HepG2 (cell line): ENCODE measurements at regions not wholly inside any gene's neighbourhood (a gene's known extent, or its start where the extent isn't known, plus 50 kb on each side); places are given as distances from the start of the nearest gene placed in this dataset.

ENCODE experiments used
- ATAC-seq: fragments of 200-7000 bp; cut with Tn5 transposase; 3 replicates; pipeline ENCODE4 v1.9.1; 2020; ENCODE audit warnings: mild to moderate bottlenecking, moderate library complexity
- BruUV-seq: library from RNA; stranded (reverse); fragments of 400-500 nt; replicated peaks from 2 replicates; lab custom pipeline; 2021; lab: Mats Ljungman, UMichigan
- CTCF ChIA-PET: fragments of 300-600 bp; formaldehyde crosslinking; extraction: SDS; loops from one replicate; lab custom pipeline; 2021; ENCODE audit warnings: low total read pairs, inconsistent platforms, low intra/inter-chr PET ratio; lab: Yijun Ruan, JAX
- POLR2A ChIA-PET: fragments of 350-600 bp; sonication (Branson Sonifier 250); formaldehyde crosslinking; loops from one replicate; lab custom pipeline; 2020; ENCODE audit warnings: antibody characterized with exemption, inconsistent platforms; lab: Yijun Ruan, JAX
- DNase-seq: peaks from one replicate; pipeline ENCODE4 v3.0.0-alpha.2; 2015; ENCODE audit warnings: low spot score
- FAIRE-seq: peaks from 3 replicates; lab custom pipeline; 2011; peaks lifted over from hg19 to GRCh38; lab: Jason Lieb, UNC
- H2AFZ ChIP-seq: one replicate; pipeline ENCODE4 v1.6.1; 2011; ENCODE audit warnings: low read length, inconsistent platforms
- H3K27ac ChIP-seq: fragments of 300-600 bp; 3 replicates; pipeline ENCODE4 v1.8.0; 2011; ENCODE audit warnings: mixed run types, mild to moderate bottlenecking, mixed read lengths, low read length, inconsistent platforms; ENCODE audit not compliant: insufficient read depth; ENCODE audit errors: extremely low read length
- H3K27me3 ChIP-seq, 2 experiments: fragments of 200-600 bp in 1 of 2; 2 replicates in 1 of 2; 3 replicates in 1 of 2; pipeline versions ENCODE4 v1.6.0 to v1.8.0; 2011; ENCODE audit warnings: low read length in 2 of 2, mild to moderate bottlenecking in 2 of 2, moderate library complexity in 2 of 2, inconsistent platforms in 1 of 2; ENCODE audit not compliant: insufficient read depth in 2 of 2, control insufficient read depth in 1 of 2
- H3K36me3 ChIP-seq, 2 experiments: fragments of 200-600 bp in 1 of 2; replicated peaks in 1 of 2; 2 replicates in 1 of 2; 3 replicates in 1 of 2; pipeline versions ENCODE4 v1.5.1 to v1.8.0; 2011; ENCODE audit warnings: low read length in 2 of 2, inconsistent platforms in 1 of 2; ENCODE audit not compliant: insufficient read depth in 2 of 2, control insufficient read depth in 1 of 2
- H3K4me1 ChIP-seq: 2 replicates; pipeline ENCODE4 v1.5.1; 2012; ENCODE audit warnings: low read length, inconsistent platforms; ENCODE audit not compliant: insufficient read depth
- H3K4me2 ChIP-seq: 2 replicates; pipeline ENCODE4 v1.6.0; 2011; ENCODE audit warnings: low read depth, low read length, inconsistent platforms
- H3K4me3 ChIP-seq, 3 experiments: fragments of 200-600 bp in 1 of 3; sonication (generic), shearing (Covaris generic) in 1 of 3; replicated peaks in 1 of 3; 2 replicates each; pipeline ENCODE4 v1.5.1; 2011 to 2016; ENCODE audit warnings: low read length in 3 of 3, inconsistent platforms in 2 of 3, low read depth in 2 of 3, mild to moderate bottlenecking in 2 of 3, control low read depth in 1 of 3, mixed read lengths in 1 of 3; ENCODE audit not compliant: insufficient read depth in 1 of 3
- H3K79me2 ChIP-seq: one replicate; pipeline ENCODE4 v1.6.1; 2011; ENCODE audit warnings: low read length, inconsistent platforms; ENCODE audit not compliant: insufficient read depth
- H3K9ac ChIP-seq: 2 replicates; pipeline ENCODE4 v1.6.0; 2011; ENCODE audit warnings: mild to moderate bottlenecking, low read depth, low read length, inconsistent platforms; ENCODE audit not compliant: insufficient read depth
- H3K9me3 ChIP-seq: 2 replicates; pipeline ENCODE4 v1.5.1; 2012; ENCODE audit warnings: mild to moderate bottlenecking, low read length
- H4K20me1 ChIP-seq: 2 replicates; pipeline ENCODE4 v1.6.0; 2011; ENCODE audit warnings: inconsistent platforms, mild to moderate bottlenecking, low read length, moderate library complexity; ENCODE audit not compliant: insufficient read depth
- FUBP1 ChIP-seq: sonication (generic); formaldehyde crosslinking; IDR thresholded peaks from 2 replicates; pipeline ENCODE4 v1.5.1; 2020; ENCODE audit warnings: missing genetic modification reagents, mild to moderate bottlenecking, borderline replicate concordance
- MTERF4 ChIP-seq: sonication (generic); formaldehyde crosslinking; IDR thresholded peaks from 2 replicates; pipeline ENCODE4 v1.8.0; 2023; ENCODE audit warnings: mild to moderate bottlenecking, missing genetic modification reagents
- NFKBIZ ChIP-seq: IDR thresholded peaks from 2 replicates; pipeline ENCODE4 v1.6.1; 2018; ENCODE audit warnings: missing genetic modification reagents, missing compliant biosample characterization
- RBM22 ChIP-seq: fragments of 200-400 bp; formaldehyde crosslinking; optimal IDR thresholded peaks from 2 replicates; pipeline ENCODE3; 2017; ENCODE audit warnings: mild to moderate bottlenecking, low read length, moderate library complexity
- RFX5 ChIP-seq: IDR thresholded peaks from 2 replicates; pipeline ENCODE4 v1.6.1; 2011; ENCODE audit warnings: low read depth, low read length, improper control_type of control experiment
- SATB2 ChIP-seq: sonication (generic); formaldehyde crosslinking; IDR thresholded peaks from 2 replicates; pipeline ENCODE4 v1.5.0; 2020; ENCODE audit warnings: missing genetic modification reagents
- SSRP1 ChIP-seq: IDR thresholded peaks from 2 replicates; pipeline ENCODE4 v1.6.1; 2016; ENCODE audit warnings: control low read depth
- TCF12 ChIP-seq, 2 experiments: fragments of 450-650 bp in 1 of 2; sonication (generic) in 1 of 2; formaldehyde crosslinking in 1 of 2; IDR thresholded peaks; 2 replicates each; pipeline versions ENCODE4 v1.6.1 to v1.8.0; 2017 to 2022; ENCODE audit warnings: antibody characterized with exemption in 1 of 2, mild to moderate bottlenecking in 1 of 2, missing genetic modification reagents in 1 of 2, moderate library complexity in 1 of 2
- THAP7 ChIP-seq: sonication (generic); formaldehyde crosslinking; IDR thresholded peaks from 2 replicates; pipeline ENCODE4 v1.8.1; 2023; ENCODE audit warnings: mild to moderate bottlenecking, missing genetic modification reagents
- ZFP82 ChIP-seq: sonication (generic); formaldehyde crosslinking; IDR thresholded peaks from 2 replicates; pipeline ENCODE4 v1.5.1; 2020; ENCODE audit warnings: mild to moderate bottlenecking, missing genetic modification reagents, borderline replicate concordance
- ZNF138 ChIP-seq: sonication (generic); formaldehyde crosslinking; IDR thresholded peaks from 2 replicates; pipeline ENCODE4 v1.5.0; 2020; ENCODE audit warnings: mild to moderate bottlenecking, low read depth, missing genetic modification reagents
- ZNF563 ChIP-seq: sonication (generic); formaldehyde crosslinking; IDR thresholded peaks from 2 replicates; pipeline ENCODE4 v1.8.0; 2022; ENCODE audit warnings: mild to moderate bottlenecking, moderate library complexity, missing genetic modification reagents
- ZNF878 ChIP-seq: sonication (generic); formaldehyde crosslinking; IDR thresholded peaks from 2 replicates; pipeline ENCODE4 v1.8.1; 2023; ENCODE audit warnings: mild to moderate bottlenecking, missing genetic modification reagents, moderate library complexity
- WGBS: methylation state at CpG from one replicate; pipeline ENCODE4 v1.1.6; 2017; ENCODE audit warnings: low lambda C conversion rate; 5-methylcytosine and 5-hydroxymethylcytosine counted together
- in situ Hi-C: cut with HindIII; loops from 2 replicates; pipeline ENCODE4 v1.10.0; 2017; ENCODE audit warnings: low pct_unique_long_range_greater_than_20kb; ENCODE audit not compliant: extremely low pct_ligation_motif_present
- intact Hi-C: fragments of 100-400 bp; cut with micrococcal nuclease; formaldehyde crosslinking; loops from one replicate; pipeline ENCODE4 v1.10.0; 2022; ENCODE audit not compliant: unreplicated experiment
- TF ChIP-seq, protein P1 (sequence below): sonication (generic); formaldehyde crosslinking; IDR thresholded peaks from 2 replicates; pipeline ENCODE4 v1.4.0; 2020; ENCODE audit warnings: mild to moderate bottlenecking, missing genetic modification reagents, borderline replicate concordance
- TF ChIP-seq, protein P2 (sequence below): sonication (generic); formaldehyde crosslinking; IDR thresholded peaks from 2 replicates; pipeline ENCODE4 v1.4.0; 2020; ENCODE audit warnings: missing genetic modification reagents
- TF ChIP-seq, protein P3 (sequence below): sonication (generic); formaldehyde crosslinking; IDR thresholded peaks from 2 replicates; pipeline ENCODE4 v1.9.0; 2021; ENCODE audit warnings: missing genetic modification reagents, mild to moderate bottlenecking, borderline replicate concordance

- TF ChIP-seq THAP7 (CRISPR knock-in tag) = no peak
Observed at GRCh38 chr4:97412331-97412730, 730.9 kb downstream of the STPG2 start (continued).

GRCh38 chr4:97414161-97414560 lies 729.1 kb downstream of the STPG2 start:
- ATAC-seq = no peak
- no TSS peak for BruUV-seq
- Histone ChIP-seq H3K79me2 (no peaks in the 10 kb centered on the region), H3K27me3 (no peaks in the 10 kb centered on the region), H3K36me3 (no peaks in the 10 kb centered on the region), H4K20me1 (no peaks in the 10 kb centered on the region), H3K9ac (no peak overlapping the region), H3K9me3 (peaks cover 84% of the 10 kb centered on the region), H3K4me1 (no peaks in the 10 kb centered on the region), H3K4me2 (no peak overlapping the region), H3K27ac (no peak overlapping the region), H2AFZ (no peak overlapping the region), H3K4me3 (no peak overlapping the region)
- intact Hi-C loops (no loop called here), in situ Hi-C loops (no loop called here)
- POLR2A ChIA-PET = no interaction called here
- FAIRE-seq = no peak
- CTCF ChIA-PET = no interaction called here
- no peak for DNase-seq
- WGBS = 0% methylated on average over 4 of the region's 4 CpGs
- TF ChIP-seq, protein P1, sequence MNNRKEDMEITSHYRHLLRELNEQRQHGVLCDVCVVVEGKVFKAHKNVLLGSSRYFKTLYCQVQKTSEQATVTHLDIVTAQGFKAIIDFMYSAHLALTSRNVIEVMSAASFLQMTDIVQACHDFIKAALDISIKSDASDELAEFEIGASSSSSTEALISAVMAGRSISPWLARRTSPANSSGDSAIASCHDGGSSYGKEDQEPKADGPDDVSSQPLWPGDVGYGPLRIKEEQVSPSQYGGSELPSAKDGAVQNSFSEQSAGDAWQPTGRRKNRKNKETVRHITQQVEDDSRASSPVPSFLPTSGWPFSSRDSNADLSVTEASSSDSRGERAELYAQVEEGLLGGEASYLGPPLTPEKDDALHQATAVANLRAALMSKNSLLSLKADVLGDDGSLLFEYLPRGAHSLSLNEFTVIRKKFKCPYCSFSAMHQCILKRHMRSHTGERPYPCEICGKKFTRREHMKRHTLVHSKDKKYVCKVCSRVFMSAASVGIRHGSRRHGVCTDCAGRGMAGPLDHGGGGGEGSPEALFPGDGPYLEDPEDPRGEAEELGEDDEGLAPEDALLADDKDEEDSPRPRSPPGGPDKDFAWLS = no peak
- TF ChIP-seq RBM22 (no peak), TCF12 (IDR thresholded peaks at IDR 0.05) (no peak), TCF12 (CRISPR knock-in tag; IDR thresholded peaks at IDR 0.05) (no peak), ZNF138 (CRISPR knock-in tag) (no peak), NFKBIZ (CRISPR knock-in tag) (no peak), ZNF878 (CRISPR knock-in tag) (no peak), SATB2 (CRISPR knock-in tag) (no peak), ZFP82 (CRISPR knock-in tag) (no peak), MTERF4 (CRISPR knock-in tag) (no peak), FUBP1 (no peak), RFX5 (no peak), SSRP1 (no peak), ZNF563 (no peak)
- TF ChIP-seq, protein P2, sequence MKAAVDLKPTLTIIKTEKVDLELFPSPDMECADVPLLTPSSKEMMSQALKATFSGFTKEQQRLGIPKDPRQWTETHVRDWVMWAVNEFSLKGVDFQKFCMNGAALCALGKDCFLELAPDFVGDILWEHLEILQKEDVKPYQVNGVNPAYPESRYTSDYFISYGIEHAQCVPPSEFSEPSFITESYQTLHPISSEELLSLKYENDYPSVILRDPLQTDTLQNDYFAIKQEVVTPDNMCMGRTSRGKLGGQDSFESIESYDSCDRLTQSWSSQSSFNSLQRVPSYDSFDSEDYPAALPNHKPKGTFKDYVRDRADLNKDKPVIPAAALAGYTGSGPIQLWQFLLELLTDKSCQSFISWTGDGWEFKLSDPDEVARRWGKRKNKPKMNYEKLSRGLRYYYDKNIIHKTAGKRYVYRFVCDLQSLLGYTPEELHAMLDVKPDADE (CRISPR knock-in tag) = no peak
- TF ChIP-seq, protein P3, sequence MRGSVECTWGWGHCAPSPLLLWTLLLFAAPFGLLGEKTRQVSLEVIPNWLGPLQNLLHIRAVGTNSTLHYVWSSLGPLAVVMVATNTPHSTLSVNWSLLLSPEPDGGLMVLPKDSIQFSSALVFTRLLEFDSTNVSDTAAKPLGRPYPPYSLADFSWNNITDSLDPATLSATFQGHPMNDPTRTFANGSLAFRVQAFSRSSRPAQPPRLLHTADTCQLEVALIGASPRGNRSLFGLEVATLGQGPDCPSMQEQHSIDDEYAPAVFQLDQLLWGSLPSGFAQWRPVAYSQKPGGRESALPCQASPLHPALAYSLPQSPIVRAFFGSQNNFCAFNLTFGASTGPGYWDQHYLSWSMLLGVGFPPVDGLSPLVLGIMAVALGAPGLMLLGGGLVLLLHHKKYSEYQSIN = no peak
